ENCODE measurements at regions not wholly inside any gene's neighbourhood (a gene's known extent, or its start where the extent isn't known, plus 50 kb on each side); places are given as distances from the start of the nearest gene placed in this dataset.

DNA sequence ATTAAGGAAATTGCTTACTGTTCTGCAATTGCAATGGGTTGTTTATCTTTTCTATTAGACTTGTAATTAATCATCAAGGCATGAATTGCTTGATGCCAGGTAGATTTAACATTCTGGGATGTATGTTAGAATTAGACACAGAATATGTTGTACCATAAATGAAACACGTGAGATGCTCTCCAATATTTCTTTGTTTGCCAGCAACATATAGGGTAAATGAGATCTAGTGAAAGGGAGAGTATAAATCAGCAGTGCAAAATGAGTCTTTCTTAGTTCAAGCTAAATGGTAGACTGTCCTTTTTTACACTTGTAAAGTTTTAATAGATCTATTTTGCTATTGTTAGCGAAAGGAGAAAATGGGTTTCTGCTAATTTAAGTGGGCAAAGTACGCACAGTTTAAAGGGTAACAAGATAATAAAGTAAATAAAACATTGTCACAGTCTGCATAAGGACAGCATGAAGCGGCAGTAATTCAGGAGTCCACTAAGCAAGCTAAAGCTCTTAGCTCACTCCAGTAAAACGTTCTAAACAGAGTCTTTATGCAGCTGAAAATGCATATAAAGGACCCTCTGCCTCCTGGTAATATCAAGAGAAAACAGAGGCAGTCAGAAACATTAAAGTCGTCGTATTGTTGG is 1137.1 kb downstream of the OLFM4 start:
- TF ChIP-seq POLR2A (IDR thresholded peaks at IDR 0.05; ENCODE audit: low read depth, low read length) = no peak
- TF ChIP-seq, protein P1, sequence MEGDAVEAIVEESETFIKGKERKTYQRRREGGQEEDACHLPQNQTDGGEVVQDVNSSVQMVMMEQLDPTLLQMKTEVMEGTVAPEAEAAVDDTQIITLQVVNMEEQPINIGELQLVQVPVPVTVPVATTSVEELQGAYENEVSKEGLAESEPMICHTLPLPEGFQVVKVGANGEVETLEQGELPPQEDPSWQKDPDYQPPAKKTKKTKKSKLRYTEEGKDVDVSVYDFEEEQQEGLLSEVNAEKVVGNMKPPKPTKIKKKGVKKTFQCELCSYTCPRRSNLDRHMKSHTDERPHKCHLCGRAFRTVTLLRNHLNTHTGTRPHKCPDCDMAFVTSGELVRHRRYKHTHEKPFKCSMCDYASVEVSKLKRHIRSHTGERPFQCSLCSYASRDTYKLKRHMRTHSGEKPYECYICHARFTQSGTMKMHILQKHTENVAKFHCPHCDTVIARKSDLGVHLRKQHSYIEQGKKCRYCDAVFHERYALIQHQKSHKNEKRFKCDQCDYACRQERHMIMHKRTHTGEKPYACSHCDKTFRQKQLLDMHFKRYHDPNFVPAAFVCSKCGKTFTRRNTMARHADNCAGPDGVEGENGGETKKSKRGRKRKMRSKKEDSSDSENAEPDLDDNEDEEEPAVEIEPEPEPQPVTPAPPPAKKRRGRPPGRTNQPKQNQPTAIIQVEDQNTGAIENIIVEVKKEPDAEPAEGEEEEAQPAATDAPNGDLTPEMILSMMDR (IDR thresholded peaks at IDR 0.05; ENCODE audit: extremely low read depth in 1 of 2, insufficient read depth in 1 of 2, low read depth in 1 of 2, low read length in 2 of 2) = no peak
- no peak for TF ChIP-seq JUN (IDR thresholded peaks at IDR 0.05; ENCODE audit: borderline replicate concordance, insufficient read depth, insufficient read length, low read depth)
- TF ChIP-seq POLR2AphosphoS5 (IDR thresholded peaks at IDR 0.05; ENCODE audit: insufficient read depth, low read depth, low read length) = no peak
- TF ChIP-seq EZH2 (IDR thresholded peaks at IDR 0.05; ENCODE audit: borderline replicate concordance, low read depth, low read length, severe bottlenecking) = no peak
- no peak for TF ChIP-seq GATA2 (IDR thresholded peaks at IDR 0.05; ENCODE audit: insufficient read depth, insufficient read length, low read depth, low read length)
- no peak for TF ChIP-seq MYC (IDR thresholded peaks at IDR 0.05; ENCODE audit: low read depth, low read length)
- no peak for TF ChIP-seq FOS (IDR thresholded peaks at IDR 0.05; ENCODE audit: borderline replicate concordance, insufficient read depth, low read length)
